OCI-LY3 (cell line): ENCODE measurements at regions not wholly inside any gene's neighbourhood (a gene's known extent, or its start where the extent isn't known, plus 50 kb on each side); places are given as distances from the start of the nearest gene placed in this dataset.

Experiments used
- CTCF ChIP-seq: fragments of 200-600, 300-600 bp; sonication (generic); IDR thresholded peaks from 2 replicates; pipeline ENCODE4 v1.5.1; 2014; ENCODE audit warnings: antibody characterized with exemption, low read length, low read depth
- EZH2phosphoT487 ChIP-seq: fragments of 200-600 bp; shearing (Covaris generic); IDR thresholded peaks from 2 replicates; pipeline ENCODE4 v1.6.1; 2018; ENCODE audit warnings: antibody characterized with exemption, mixed run types, low read depth

- TF ChIP-seq CTCF (no peak), EZH2phosphoT487 (no peak)
These were observed 294.8 kb upstream of the CHRM3 start for GRCh38 chr1:239091537-239091936.
